A549 (cell line): ENCODE measurements at regions not wholly inside any gene's neighbourhood (a gene's known extent, or its start where the extent isn't known, plus 50 kb on each side); places are given as distances from the start of the nearest gene placed in this dataset.

Experiments
- ATAC-seq, 2 experiments: fragments of 200-7000 bp in 1 of 2; fragments of >200 bp in 1 of 2; cut with Nextera tagmentation in 1 of 2; cut with Tn5 transposase in 1 of 2; 3 replicates each; pipeline versions ENCODE4 v1.8.0 to v1.9.1; 2018 to 2020; ENCODE audit warnings: mild to moderate bottlenecking in 1 of 2, moderate library complexity in 1 of 2
- CTCF ChIA-PET: fragments of 300-600 bp; sonication (Branson Sonifier 250); formaldehyde crosslinking; extraction: SDS; loops from one replicate; lab custom pipeline; 2021; ENCODE audit warnings: antibody characterized with exemption, inconsistent platforms; lab: Yijun Ruan, JAX
- POLR2A ChIA-PET: fragments of 350-600 bp; formaldehyde crosslinking; extraction: SDS; loops from one replicate; lab custom pipeline; 2021; ENCODE audit warnings: antibody characterized with exemption, inconsistent platforms; lab: Yijun Ruan, JAX
- DNase-seq, 2 experiments: peaks; one replicate each; pipeline versions ENCODE4 v3.0.0 to v3.0.0-alpha.2; 2011 to 2016; ENCODE audit warnings: low read depth in 1 of 2, low spot score in 1 of 2
- FAIRE-seq: peaks from 2 replicates; lab custom pipeline; 2011; peaks lifted over from hg19 to GRCh38; lab: Jason Lieb, UNC
- H3K27ac ChIP-seq, 2 experiments: fragments of >200 bp; sonication (Bioruptor Twin); formaldehyde crosslinking; 3 replicates each; pipeline ENCODE4 v1.5.1; 2016 to 2017
- H3K4me1 ChIP-seq: fragments of >200 bp; sonication (Bioruptor Twin); formaldehyde crosslinking; 3 replicates; pipeline ENCODE4 v1.6.1; 2016
- H3K4me2 ChIP-seq: fragments of >200 bp; sonication (Bioruptor Twin); formaldehyde crosslinking; 3 replicates; pipeline ENCODE4 v1.6.1; 2016
- H3K4me3 ChIP-seq: fragments of >200 bp; sonication (Bioruptor Twin); formaldehyde crosslinking; 3 replicates; pipeline ENCODE4 v1.5.1; 2016
- H3K9me3 ChIP-seq: fragments of >200 bp; sonication (Bioruptor Twin); formaldehyde crosslinking; 3 replicates; pipeline ENCODE4 v1.6.1; 2016
- BHLHE40 ChIP-seq: IDR thresholded peaks from 2 replicates; pipeline ENCODE4 v1.6.1; 2012; ENCODE audit warnings: low read depth, low read length, inconsistent platforms
- CBX8 ChIP-seq: fragments of 200-600 bp; sonication (generic); IDR thresholded peaks from 2 replicates; pipeline ENCODE4 v1.6.1; 2016
- FOSB ChIP-seq: fragments of 250-450 bp; sonication (Bioruptor Pico); IDR thresholded peaks from 2 replicates; pipeline ENCODE4 v1.5.0; 2020; ENCODE audit warnings: mild to moderate bottlenecking, moderate library complexity
- FOXS1 ChIP-seq: fragments of 250-450 bp; sonication (Bioruptor Pico); IDR thresholded peaks from 2 replicates; pipeline ENCODE4 v1.5.0; 2020; ENCODE audit warnings: mild to moderate bottlenecking, moderate library complexity
- GATA3 ChIP-seq: IDR thresholded peaks from 2 replicates; pipeline ENCODE4 v1.6.1; 2012; ENCODE audit warnings: borderline replicate concordance
- HES2 ChIP-seq: fragments of >200 bp; sonication (Bioruptor Twin); formaldehyde crosslinking; IDR thresholded peaks from 2 replicates; pipeline ENCODE4 v1.6.1; 2016
- HEYL ChIP-seq: fragments of 250-450 bp; sonication (Bioruptor Pico); IDR thresholded peaks from 2 replicates; pipeline ENCODE4 v1.8.0; 2021; ENCODE audit warnings: mild to moderate bottlenecking, moderate library complexity
- HOXB13 ChIP-seq: fragments of 250-450 bp; sonication (Bioruptor Pico); IDR thresholded peaks from 2 replicates; pipeline ENCODE4 v1.5.0; 2020; ENCODE audit warnings: low read depth, mild to moderate bottlenecking, moderate library complexity
- MAZ ChIP-seq: fragments of 150-350 bp; IDR thresholded peaks from 2 replicates; pipeline ENCODE4 v1.6.1; 2014; ENCODE audit warnings: antibody characterized with exemption, low read depth, low read length, borderline replicate concordance
- NFE2L2 ChIP-seq: fragments of 150-350 bp; conservative IDR thresholded peaks from 2 replicates; pipeline ENCODE4 v1.6.1; 2014; ENCODE audit warnings: low read length
- NR3C1 ChIP-seq: fragments of >200 bp; sonication (Bioruptor Twin); formaldehyde crosslinking; IDR thresholded peaks from 3 replicates; pipeline ENCODE4 v1.6.1; 2017
- PHF8 ChIP-seq: fragments of 200-600 bp; sonication (generic); IDR thresholded peaks from 2 replicates; pipeline ENCODE4 v1.6.1; 2016; ENCODE audit warnings: low read depth, mild to moderate bottlenecking, antibody characterized with exemption, moderate library complexity, borderline replicate concordance
- POLR2A ChIP-seq: IDR thresholded peaks from 2 replicates; pipeline ENCODE4 v1.6.1; 2012; ENCODE audit warnings: mild to moderate bottlenecking, low read length
- POLR2AphosphoS2 ChIP-seq: conservative IDR thresholded peaks from 2 replicates; pipeline ENCODE4 v1.6.1; 2012; ENCODE audit warnings: low read length, improper control_type of control experiment, inconsistent platforms
- SMC3 ChIP-seq: fragments of >200 bp; sonication (Bioruptor Twin); formaldehyde crosslinking; IDR thresholded peaks from 3 replicates; pipeline ENCODE4 v1.6.1; 2018; ENCODE audit warnings: inconsistent platforms
- TP53 ChIP-seq: fragments of 250-450 bp; sonication (Bioruptor Pico); IDR thresholded peaks from 2 replicates; pipeline ENCODE4 v1.5.0; 2021; ENCODE audit warnings: mild to moderate bottlenecking, moderate library complexity
- ZC3H11A ChIP-seq: fragments of 450-650 bp; IDR thresholded peaks from 2 replicates; pipeline ENCODE4 v1.6.1; 2014; ENCODE audit warnings: antibody characterized with exemption, mild to moderate bottlenecking
- ZFP36 ChIP-seq: fragments of 450-650 bp; IDR thresholded peaks from 2 replicates; pipeline ENCODE4 v1.6.1; 2014; ENCODE audit warnings: borderline replicate concordance; ENCODE audit not compliant: partially characterized antibody
- ZNF302 ChIP-seq: fragments of 250-450 bp; sonication (Bioruptor Pico); IDR thresholded peaks from 2 replicates; pipeline ENCODE4 v1.9.0; 2021; ENCODE audit warnings: inconsistent platforms, mild to moderate bottlenecking, moderate library complexity
- ZSCAN20 ChIP-seq: fragments of 250-450 bp; sonication (Bioruptor Pico); IDR thresholded peaks from 2 replicates; pipeline ENCODE4 v1.8.0; 2022; ENCODE audit warnings: mild to moderate bottlenecking, moderate library complexity
- WGBS: methylation state at CpG from one replicate; pipeline ENCODE4 v1.1.6; 2017; ENCODE audit errors: missing lambda C conversion rate; 5-methylcytosine and 5-hydroxymethylcytosine counted together
- TF ChIP-seq, protein P1 (sequence below): IDR thresholded peaks from 2 replicates; pipeline ENCODE4 v1.6.1; 2012; ENCODE audit warnings: low read depth, borderline replicate concordance
- TF ChIP-seq, protein P2 (sequence below): fragments of 150-350 bp; IDR thresholded peaks from 2 replicates; pipeline ENCODE4 v1.6.1; 2014; ENCODE audit warnings: low read depth, mild to moderate bottlenecking, low read length
- TF ChIP-seq, protein P3 (sequence below): fragments of >200 bp; sonication (Bioruptor Twin); formaldehyde crosslinking; IDR thresholded peaks from 3 replicates; pipeline ENCODE4 v1.6.1; 2016

GRCh38 chr4:161186750-161187149 is 977.0 kb downstream of the FSTL5 start:
- WGBS: 33% methylated on average over 2 of the region's 2 CpGs
- H3K4me2 ChIP-seq: no peak overlapping the region
- no peaks in the 10 kb centered on the region for H3K4me1 ChIP-seq
- H3K4me3 ChIP-seq: no peak overlapping the region
- FAIRE-seq: no peak
- no peak for TF ChIP-seq POLR2A
- no peak for TF ChIP-seq TP53 (CRISPR knock-in tag)
- no peak for TF ChIP-seq HOXB13 (CRISPR knock-in tag)
- TF ChIP-seq, protein P1, sequence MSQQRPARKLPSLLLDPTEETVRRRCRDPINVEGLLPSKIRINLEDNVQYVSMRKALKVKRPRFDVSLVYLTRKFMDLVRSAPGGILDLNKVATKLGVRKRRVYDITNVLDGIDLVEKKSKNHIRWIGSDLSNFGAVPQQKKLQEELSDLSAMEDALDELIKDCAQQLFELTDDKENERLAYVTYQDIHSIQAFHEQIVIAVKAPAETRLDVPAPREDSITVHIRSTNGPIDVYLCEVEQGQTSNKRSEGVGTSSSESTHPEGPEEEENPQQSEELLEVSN: no peak
- TF ChIP-seq POLR2AphosphoS2: no peak
- TF ChIP-seq BHLHE40: no peak
- TF ChIP-seq NFE2L2: no peak
- no peak for TF ChIP-seq SMC3
- TF ChIP-seq HEYL: no peak
- TF ChIP-seq ZC3H11A: no peak
- H3K9me3 ChIP-seq: no peaks in the 10 kb centered on the region
- H3K27ac ChIP-seq: no peak overlapping the region
- no peak for ATAC-seq
- ChIA-PET CTCF (interaction anchor here (1.0 kb wide), 1 partner anchor 9 kb away, joined by 3 read pairs; no protein-coding TSS in a partner anchor), POLR2A (no interaction called here)
- DNase-seq: no peak

- no peak for ATAC-seq
- H3K4me2 ChIP-seq: no peak overlapping the region
- no peak for TF ChIP-seq HES2
- TF ChIP-seq, protein P2, sequence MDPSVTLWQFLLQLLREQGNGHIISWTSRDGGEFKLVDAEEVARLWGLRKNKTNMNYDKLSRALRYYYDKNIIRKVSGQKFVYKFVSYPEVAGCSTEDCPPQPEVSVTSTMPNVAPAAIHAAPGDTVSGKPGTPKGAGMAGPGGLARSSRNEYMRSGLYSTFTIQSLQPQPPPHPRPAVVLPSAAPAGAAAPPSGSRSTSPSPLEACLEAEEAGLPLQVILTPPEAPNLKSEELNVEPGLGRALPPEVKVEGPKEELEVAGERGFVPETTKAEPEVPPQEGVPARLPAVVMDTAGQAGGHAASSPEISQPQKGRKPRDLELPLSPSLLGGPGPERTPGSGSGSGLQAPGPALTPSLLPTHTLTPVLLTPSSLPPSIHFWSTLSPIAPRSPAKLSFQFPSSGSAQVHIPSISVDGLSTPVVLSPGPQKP: no peak
- no peak for TF ChIP-seq GATA3
- TF ChIP-seq FOSB: no peak
- TF ChIP-seq ZNF302 (CRISPR knock-in tag): no peak
- no peak for TF ChIP-seq PHF8
- TF ChIP-seq, all 56 proteins: peak for 0
- WGBS: 25% methylated on average over 1 of the region's 1 CpG
- POLR2A ChIA-PET: no interaction called here
- no peak overlapping the region for H3K4me3 ChIP-seq
- CTCF ChIA-PET: interaction anchor here (1.0 kb wide), 1 partner anchor 8 kb away, joined by 3 read pairs; no protein-coding TSS in a partner anchor
- H3K27ac ChIP-seq: no peak overlapping the region
- no peaks in the 10 kb centered on the region for H3K9me3 ChIP-seq
- FAIRE-seq (no peak), DNase-seq (no peak)
- no peaks in the 10 kb centered on the region for H3K4me1 ChIP-seq
Observed at GRCh38 chr4:161186012-161186411, 977.8 kb downstream of the FSTL5 start.

DNA sequence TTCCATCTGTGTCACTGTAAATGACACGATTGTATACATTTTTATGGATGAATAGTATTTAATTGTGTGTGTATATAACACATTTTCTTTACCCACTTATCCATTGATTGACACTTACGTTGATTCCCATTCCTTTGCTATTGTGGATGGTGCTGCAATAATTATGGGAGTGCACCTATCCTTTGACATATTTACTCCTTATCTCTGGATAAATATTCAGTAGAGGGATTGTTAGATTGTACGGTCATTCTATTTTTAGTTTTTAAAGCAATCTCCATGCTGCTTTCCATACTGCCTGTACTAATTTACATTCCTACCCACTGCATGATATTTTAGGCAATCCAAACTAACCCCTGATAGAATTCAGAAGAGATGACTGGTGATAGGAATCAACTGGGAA is 980.1 kb downstream of the FSTL5 start:
- CTCF ChIA-PET: no interaction called here
- TF ChIP-seq, protein P3, sequence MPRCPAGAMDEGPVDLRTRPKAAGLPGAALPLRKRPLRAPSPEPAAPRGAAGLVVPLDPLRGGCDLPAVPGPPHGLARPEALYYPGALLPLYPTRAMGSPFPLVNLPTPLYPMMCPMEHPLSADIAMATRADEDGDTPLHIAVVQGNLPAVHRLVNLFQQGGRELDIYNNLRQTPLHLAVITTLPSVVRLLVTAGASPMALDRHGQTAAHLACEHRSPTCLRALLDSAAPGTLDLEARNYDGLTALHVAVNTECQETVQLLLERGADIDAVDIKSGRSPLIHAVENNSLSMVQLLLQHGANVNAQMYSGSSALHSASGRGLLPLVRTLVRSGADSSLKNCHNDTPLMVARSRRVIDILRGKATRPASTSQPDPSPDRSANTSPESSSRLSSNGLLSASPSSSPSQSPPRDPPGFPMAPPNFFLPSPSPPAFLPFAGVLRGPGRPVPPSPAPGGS: no peak
- TF ChIP-seq FOXS1 (no peak), HES2 (no peak), MAZ (no peak), CBX8 (no peak), ZSCAN20 (CRISPR knock-in tag) (no peak), ZFP36 (no peak), POLR2A (no peak), NR3C1 (no peak), HEYL (no peak)
- no peak overlapping the region for H3K4me3 ChIP-seq
- ATAC-seq (no peak), FAIRE-seq (no peak), DNase-seq (no peak)
- H3K9me3 ChIP-seq: no peaks in the 10 kb centered on the region
- H3K4me1 ChIP-seq: no peaks in the 10 kb centered on the region
- H3K27ac ChIP-seq: no peak overlapping the region
- POLR2A ChIA-PET: no interaction called here
- WGBS: 37% methylated on average over 3 of the region's 3 CpGs
- H3K4me2 ChIP-seq: no peak overlapping the region
